H1 (cell line): ENCODE measurements at regions not wholly inside any gene's neighbourhood (a gene's known extent, or its start where the extent isn't known, plus 50 kb on each side); places are given as distances from the start of the nearest gene placed in this dataset.

Source experiments
- CTCF ChIA-PET: fragments of 300-600 bp; sonication (Branson Sonifier 250); formaldehyde crosslinking; loops from one replicate; lab custom pipeline; 2021; ENCODE audit not compliant: partially characterized antibody; lab: Charles Lee
- POLR2A ChIA-PET: fragments of 300-600 bp; sonication (Branson Sonifier 250); formaldehyde crosslinking; loops from one replicate; lab custom pipeline; 2021; ENCODE audit warnings: inconsistent platforms; ENCODE audit not compliant: partially characterized antibody; lab: Charles Lee
- DNase-seq, 2 experiments: peaks; one replicate each; pipeline versions ENCODE4 v3.0.0 to v3.0.0-alpha.2; 2010 to 2022; ENCODE audit warnings: low spot score in 2 of 2, low read depth in 1 of 2, mixed read lengths in 1 of 2
- FAIRE-seq: peaks from 2 replicates; lab custom pipeline; 2011; peaks lifted over from hg19 to GRCh38; lab: Jason Lieb, UNC
- H2AFZ ChIP-seq: 2 replicates; pipeline ENCODE4 v1.8.1; 2012; ENCODE audit warnings: low read length, inconsistent platforms
- H2AK5ac ChIP-seq: 2 replicates; pipeline ENCODE4 v1.6.1; 2013; ENCODE audit warnings: low read depth, low read length
- H2BK120ac ChIP-seq: replicated peaks from 2 replicates; pipeline ENCODE3; 2013; ENCODE audit warnings: low read depth, low read length, inconsistent platforms
- H2BK12ac ChIP-seq: 2 replicates; pipeline ENCODE4 v1.6.1; 2013; ENCODE audit warnings: low read depth, low read length
- H2BK15ac ChIP-seq: 2 replicates; pipeline ENCODE4 v1.6.1; 2013; ENCODE audit warnings: low read length
- H2BK20ac ChIP-seq: 2 replicates; pipeline ENCODE4 v1.6.1; 2013; ENCODE audit warnings: low read length
- H2BK5ac ChIP-seq: 2 replicates; pipeline ENCODE4 v1.6.1; 2013; ENCODE audit warnings: low read depth, low read length
- H3K14ac ChIP-seq: 2 replicates; pipeline ENCODE4 v1.6.1; 2013; ENCODE audit warnings: inconsistent platforms; ENCODE audit not compliant: insufficient read length
- H3K18ac ChIP-seq: 2 replicates; pipeline ENCODE4 v1.6.1; 2013; ENCODE audit warnings: low read length; ENCODE audit errors: extremely low read depth
- H3K23ac ChIP-seq: 2 replicates; pipeline ENCODE4 v1.6.1; 2013; ENCODE audit warnings: inconsistent platforms; ENCODE audit not compliant: insufficient read length
- H3K23me2 ChIP-seq: 2 replicates; pipeline ENCODE4 v1.6.1; 2013; ENCODE audit warnings: low read depth, low read length
- H3K27ac ChIP-seq: 2 replicates; pipeline ENCODE4 v1.6.1; 2011; ENCODE audit warnings: low read depth, low read length, inconsistent platforms
- H3K27me3 ChIP-seq, 4 experiments: replicated peaks in 1 of 4; 1 replicate in 1 of 4; 2 replicates in 3 of 4; pipeline versions ENCODE4 v1.6.1 to v1.8.1; 2011 to 2013; ENCODE audit warnings: low read length in 3 of 4, mild to moderate bottlenecking in 3 of 4, inconsistent platforms in 2 of 4, mixed read lengths in 2 of 4, moderate library complexity in 1 of 4; ENCODE audit not compliant: control insufficient read depth in 3 of 4, insufficient read depth in 3 of 4; ENCODE audit errors: extremely low read depth in 1 of 4
- H3K36me3 ChIP-seq, 4 experiments: 2 replicates each; pipeline versions ENCODE4 v1.6.1 to v1.8.1; 2011 to 2013; ENCODE audit warnings: mild to moderate bottlenecking in 4 of 4, low read length in 3 of 4, moderate library complexity in 2 of 4, control low read depth in 1 of 4, inconsistent platforms in 1 of 4; ENCODE audit not compliant: insufficient read depth in 4 of 4, control insufficient read depth in 2 of 4
- H3K4ac ChIP-seq: replicated peaks from 2 replicates; pipeline ENCODE3; 2013; ENCODE audit warnings: low read length, low read depth, mixed read lengths, inconsistent platforms; ENCODE audit not compliant: insufficient read length
- H3K4me1 ChIP-seq, 4 experiments: replicated peaks in 1 of 4; 1 replicate in 1 of 4; 2 replicates in 3 of 4; pipeline versions ENCODE4 v1.6.1 to v1.8.1; 2011 to 2013; ENCODE audit warnings: low read length in 3 of 4, inconsistent platforms in 2 of 4, mixed read lengths in 1 of 4; ENCODE audit not compliant: insufficient read depth in 4 of 4, control insufficient read depth in 3 of 4
- H3K4me2 ChIP-seq, 2 experiments: 2 replicates each; pipeline versions ENCODE4 v1.6.1 to v1.8.1; 2011 to 2013; ENCODE audit warnings: low read depth in 2 of 2, low read length in 2 of 2, control low read depth in 1 of 2, inconsistent platforms in 1 of 2, mild to moderate bottlenecking in 1 of 2; ENCODE audit not compliant: insufficient read depth in 1 of 2
- H3K4me3 ChIP-seq, 4 experiments: fragments of 200-600, 300-600 bp in 1 of 4; sonication (generic), shearing (Covaris generic), sonication (Bioruptor Twin) in 1 of 4; 2 replicates each; pipeline versions ENCODE4 v1.5.1 to v1.8.1; 2011 to 2016; ENCODE audit warnings: low read length in 4 of 4, low read depth in 3 of 4, control low read depth in 2 of 4, inconsistent platforms in 2 of 4, mild to moderate bottlenecking in 2 of 4, mixed read lengths in 1 of 4, moderate library complexity in 1 of 4; ENCODE audit not compliant: insufficient read depth in 2 of 4; ENCODE audit errors: extremely low read depth in 1 of 4
- H3K56ac ChIP-seq: replicated peaks from 2 replicates; pipeline ENCODE3; 2013; ENCODE audit warnings: low read depth, mild to moderate bottlenecking, mixed read lengths, low read length, inconsistent platforms; ENCODE audit not compliant: insufficient read length
- H3K79me1 ChIP-seq: 2 replicates; pipeline ENCODE4 v1.6.1; 2013; ENCODE audit warnings: low read depth, low read length, control low read depth
- H3K79me2 ChIP-seq, 2 experiments: 2 replicates each; pipeline versions ENCODE4 v1.6.1 to v1.8.1; 2012 to 2013; ENCODE audit warnings: low read length in 2 of 2, mild to moderate bottlenecking in 2 of 2, inconsistent platforms in 1 of 2; ENCODE audit not compliant: insufficient read depth in 2 of 2, control insufficient read depth in 1 of 2
- H3K9ac ChIP-seq, 4 experiments: replicated peaks in 1 of 4; 1 replicate in 1 of 4; 2 replicates in 3 of 4; pipeline versions ENCODE4 v1.6.1 to v1.8.1; 2011 to 2013; ENCODE audit warnings: low read depth in 3 of 4, low read length in 3 of 4, control low read depth in 2 of 4, mild to moderate bottlenecking in 2 of 4, moderate library complexity in 2 of 4, inconsistent platforms in 1 of 4; ENCODE audit errors: extremely low read depth in 1 of 4
- H3K9me3 ChIP-seq, 2 experiments: 2 replicates each; pipeline versions ENCODE4 v1.6.1 to v1.8.1; 2012 to 2013; ENCODE audit warnings: mild to moderate bottlenecking in 2 of 2, moderate library complexity in 2 of 2, control low read depth in 1 of 2, inconsistent platforms in 1 of 2, low read depth in 1 of 2, low read length in 1 of 2, mixed read lengths in 1 of 2; ENCODE audit not compliant: insufficient read depth in 2 of 2
- H4K20me1 ChIP-seq, 2 experiments: replicated peaks in 1 of 2; 2 replicates each; pipeline versions ENCODE3 to v1.8.1; 2011 to 2013; ENCODE audit warnings: inconsistent platforms in 2 of 2, low read length in 2 of 2, mild to moderate bottlenecking in 1 of 2; ENCODE audit not compliant: insufficient read depth in 2 of 2, control insufficient read depth in 1 of 2
- H4K5ac ChIP-seq: 2 replicates; pipeline ENCODE4 v1.6.1; 2013; ENCODE audit warnings: low read length, low read depth, mixed read lengths, inconsistent platforms; ENCODE audit not compliant: insufficient read length
- H4K8ac ChIP-seq: 2 replicates; pipeline ENCODE4 v1.8.0; 2013; ENCODE audit warnings: mild to moderate bottlenecking, moderate library complexity, low read length, inconsistent platforms; ENCODE audit not compliant: insufficient read depth; ENCODE audit errors: extremely low read depth
- H4K91ac ChIP-seq: replicated peaks from 2 replicates; pipeline ENCODE3; 2013; ENCODE audit warnings: low read length, mixed read lengths, inconsistent platforms; ENCODE audit not compliant: insufficient read length
- CBX5 ChIP-seq: fragments of 300-800, 300-1000 bp; sonication (generic); IDR thresholded peaks from 2 replicates; pipeline ENCODE4 v1.7.1; 2016; ENCODE audit warnings: antibody characterized with exemption, low read length, low read depth
- EZH2 ChIP-seq: fragments of 200-600 bp; sonication (generic); IDR thresholded peaks from 2 replicates; pipeline ENCODE4 v1.7.1; 2012; ENCODE audit warnings: low read depth, mild to moderate bottlenecking, moderate library complexity, low read length, inconsistent platforms; ENCODE audit not compliant: severe bottlenecking
- MAFK ChIP-seq: IDR thresholded peaks from 2 replicates; pipeline ENCODE4 v1.6.1; 2012; ENCODE audit warnings: low read depth, mild to moderate bottlenecking, improper control_type of control experiment, low read length
- YY1 ChIP-seq: IDR thresholded peaks from 2 replicates; pipeline ENCODE4 v1.6.1; 2011; ENCODE audit warnings: low read depth, mild to moderate bottlenecking, low read length
- WGBS, 2 experiments: shearing (Covaris generic) in 1 of 2; methylation state at CpG; one replicate each; pipeline versions ENCODE4 v1.1.6 to v1.1.7; 2013 to 2015; ENCODE audit warnings: low lambda C conversion rate in 2 of 2, mixed read lengths in 2 of 2, inconsistent platforms in 1 of 2, low coverage in 1 of 2, missing lambda C conversion rate in 1 of 2; ENCODE audit not compliant: insufficient replicate concordance in 2 of 2, insufficient coverage in 1 of 2, insufficient read length in 1 of 2; ENCODE audit errors: extremely low coverage in 1 of 2, missing lambda C conversion rate in 1 of 2; 5-methylcytosine and 5-hydroxymethylcytosine counted together

DNA sequence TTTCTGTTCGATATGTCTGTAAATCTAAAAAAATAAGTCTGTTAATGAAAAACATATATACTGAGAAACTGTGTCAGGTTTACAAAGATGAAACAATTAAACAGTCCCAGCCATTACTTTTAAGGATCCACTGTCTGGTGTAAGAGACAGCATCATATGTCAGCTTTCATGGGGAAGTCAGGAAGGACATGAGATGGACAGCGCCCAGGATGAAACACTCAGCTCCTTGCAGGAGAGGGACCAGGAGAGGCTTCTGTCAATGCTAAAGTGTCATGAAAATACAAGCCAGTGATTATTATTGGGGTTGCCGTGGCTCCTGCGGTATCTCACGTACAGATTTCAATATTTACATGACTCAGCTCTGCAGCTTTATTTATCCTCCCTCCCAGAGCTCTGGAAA, 1524.6 kb downstream of the TBC1D22A start:
- no peak overlapping the region for H3K23ac ChIP-seq
- no peaks in the 10 kb centered on the region for H3K79me1 ChIP-seq
- no peak overlapping the region for H4K91ac ChIP-seq
- H2BK5ac ChIP-seq, result no peak overlapping the region
- H2AK5ac ChIP-seq, result no peak overlapping the region
- H2BK12ac ChIP-seq, result no peak overlapping the region
- no peak overlapping the region for H3K18ac ChIP-seq
- H3K56ac ChIP-seq, result no peak overlapping the region
- no peaks in the 10 kb centered on the region for H3K4me1 ChIP-seq
- ChIA-PET CTCF (interaction anchor here (1.0 to 1.3 kb wide), 2 partner anchors 14 to 68 kb away, joined by 3 to 5 read pairs; no protein-coding TSS in a partner anchor), POLR2A (interaction anchor here (0.6 kb wide), 1 partner anchor 1960 kb away, joined by 3 read pairs; no protein-coding TSS in a partner anchor)
- FAIRE-seq (no peak), DNase-seq (no peak)
- H2BK15ac ChIP-seq, result no peak overlapping the region
- H3K27me3 ChIP-seq, result peaks cover 0 to 2% (median 0%) of the 10 kb centered on the region in 4 experiments; a peak in 1 of 7 replicates
- H3K79me2 ChIP-seq, result no peaks in the 10 kb centered on the region
- H3K14ac ChIP-seq, result no peak overlapping the region
- no peaks in the 10 kb centered on the region for H3K9me3 ChIP-seq
- no peak for TF ChIP-seq YY1
- TF ChIP-seq CBX5, result no peak
- no peak for TF ChIP-seq EZH2
- TF ChIP-seq MAFK, result no peak
- no peak overlapping the region for H4K8ac ChIP-seq
- no peak overlapping the region for H2BK120ac ChIP-seq
- WGBS, 2 experiments, result 89% methylated on average over 5 of the region's 5 CpGs; no CpG with 5 or more reads in 1 of the 2 experiments
- no peak overlapping the region for H3K4me2 ChIP-seq
- no peak overlapping the region for H2AFZ ChIP-seq
- no peak overlapping the region for H4K5ac ChIP-seq
- H3K23me2 ChIP-seq, result no peaks in the 10 kb centered on the region; the same call in 1 of the 2 replicates
- no peak overlapping the region for H3K9ac ChIP-seq
- no peaks in the 10 kb centered on the region for H3K36me3 ChIP-seq
- H4K20me1 ChIP-seq, result no peaks in the 10 kb centered on the region
- no peak overlapping the region for H3K4me3 ChIP-seq
- no peak overlapping the region for H3K4ac ChIP-seq
- H3K27ac ChIP-seq, result no peak overlapping the region
- H2BK20ac ChIP-seq, result no peak overlapping the region
